Uterus (tissue), 3 donors: ENCODE measurements at regions not wholly inside any gene's neighbourhood (a gene's known extent, or its start where the extent isn't known, plus 50 kb on each side); places are given as distances from the start of the nearest gene placed in this dataset.

Experiments used
- DNase-seq, 2 donors: peaks; one replicate each; pipeline ENCODE4 v3.0.0-alpha.2; 2019 to 2020
- H3K27ac ChIP-seq, 2 donors: fragments of 200-600 bp; sonication (generic); 1 replicate in 1 of 2; 2 replicates in 1 of 2; pipeline ENCODE4 v1.5.1; 2016 to 2018
- H3K27me3 ChIP-seq, 2 donors: fragments of 200-600 bp; sonication (generic); one replicate each; pipeline ENCODE4 v1.5.1; 2018 to 2019; ENCODE audit warnings: control low read depth in 1 of 2
- H3K36me3 ChIP-seq, 2 donors: fragments of 200-600 bp; sonication (generic); one replicate each; pipeline ENCODE4 v1.5.1; 2019; ENCODE audit warnings: control low read depth in 1 of 2
- H3K4me1 ChIP-seq, 2 donors: fragments of 200-600 bp; sonication (generic); one replicate each; pipeline ENCODE4 v1.5.1; 2018 to 2019; ENCODE audit warnings: control low read depth in 1 of 2
- H3K4me3 ChIP-seq, 2 donors: fragments of 200-600 bp; sonication (generic); 1 replicate in 1 of 2; 2 replicates in 1 of 2; pipeline ENCODE4 v1.5.1; 2018 to 2019; ENCODE audit warnings: mild to moderate bottlenecking in 1 of 2
- H3K9me3 ChIP-seq, 2 donors: fragments of 200-600 bp; sonication (generic); one replicate each; pipeline ENCODE4 v1.5.1; 2019; ENCODE audit warnings: control low read depth in 1 of 2
- POLR2A ChIP-seq, 2 donors: fragments of 450-650 bp; IDR thresholded peaks; one replicate each; pipeline ENCODE4 v1.6.1; 2016; ENCODE audit warnings: antibody characterized with exemption in 2 of 2, mild to moderate bottlenecking in 1 of 2, moderate library complexity in 1 of 2
- intact Hi-C: fragments of 100-400 bp; cut with DNase I; formaldehyde crosslinking; loops from one replicate; pipeline ENCODE4 v1.15.1; 2023; ENCODE audit warnings: low total_unique reads
- TF ChIP-seq, protein P1 (sequence below), 4 experiments: fragments of 200-600 bp in 2 of 4; fragments of 450-650 bp in 2 of 4; sonication (generic) in 2 of 4; IDR thresholded peaks; one replicate each; pipeline ENCODE4 v1.5.1; 2016 to 2019; ENCODE audit warnings: antibody characterized with exemption in 4 of 4, mild to moderate bottlenecking in 2 of 4, moderate library complexity in 1 of 4
- donor health status: DM: yes; HTN: yes; CAD: no.

- no peaks in the 10 kb centered on the region for H3K4me1 ChIP-seq
- H3K27me3 ChIP-seq: no peaks in the 10 kb centered on the region
- intact Hi-C loops: no loop called here
- no peak for TF ChIP-seq POLR2A (IDR thresholded peaks at IDR 0.05)
- TF ChIP-seq, protein P1, sequence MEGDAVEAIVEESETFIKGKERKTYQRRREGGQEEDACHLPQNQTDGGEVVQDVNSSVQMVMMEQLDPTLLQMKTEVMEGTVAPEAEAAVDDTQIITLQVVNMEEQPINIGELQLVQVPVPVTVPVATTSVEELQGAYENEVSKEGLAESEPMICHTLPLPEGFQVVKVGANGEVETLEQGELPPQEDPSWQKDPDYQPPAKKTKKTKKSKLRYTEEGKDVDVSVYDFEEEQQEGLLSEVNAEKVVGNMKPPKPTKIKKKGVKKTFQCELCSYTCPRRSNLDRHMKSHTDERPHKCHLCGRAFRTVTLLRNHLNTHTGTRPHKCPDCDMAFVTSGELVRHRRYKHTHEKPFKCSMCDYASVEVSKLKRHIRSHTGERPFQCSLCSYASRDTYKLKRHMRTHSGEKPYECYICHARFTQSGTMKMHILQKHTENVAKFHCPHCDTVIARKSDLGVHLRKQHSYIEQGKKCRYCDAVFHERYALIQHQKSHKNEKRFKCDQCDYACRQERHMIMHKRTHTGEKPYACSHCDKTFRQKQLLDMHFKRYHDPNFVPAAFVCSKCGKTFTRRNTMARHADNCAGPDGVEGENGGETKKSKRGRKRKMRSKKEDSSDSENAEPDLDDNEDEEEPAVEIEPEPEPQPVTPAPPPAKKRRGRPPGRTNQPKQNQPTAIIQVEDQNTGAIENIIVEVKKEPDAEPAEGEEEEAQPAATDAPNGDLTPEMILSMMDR (IDR thresholded peaks at IDR 0.05): no peak
- H3K4me3 ChIP-seq: no peak overlapping the region
- H3K9me3 ChIP-seq: no peaks in the 10 kb centered on the region
- no peak for DNase-seq
- no peak overlapping the region for H3K27ac ChIP-seq
- no peaks in the 10 kb centered on the region for H3K36me3 ChIP-seq
These were observed 196.6 kb upstream of the SLC35G4 start for GRCh38 chr18:11412811-11413210.

DNA sequence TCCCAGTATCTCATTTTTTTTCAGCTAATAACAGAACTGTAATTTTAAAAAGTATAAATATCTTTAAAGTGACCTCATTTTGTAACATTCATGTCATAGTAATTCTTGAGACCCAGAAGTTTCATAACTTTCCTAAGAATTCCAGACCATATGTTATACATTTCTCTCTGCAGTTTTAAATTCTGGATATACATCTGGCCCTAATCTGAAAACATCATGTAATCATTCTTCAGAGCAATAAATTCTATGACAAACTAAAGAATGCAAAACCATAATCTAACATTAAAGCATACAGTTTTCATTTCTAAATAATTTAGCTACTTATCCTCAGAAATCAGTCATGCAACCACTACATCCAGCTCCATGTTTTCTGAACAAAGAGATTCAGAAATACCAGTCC lies 198.3 kb upstream of the SLC35G4 start:
- Histone ChIP-seq H3K27ac (no peak overlapping the region), H3K36me3 (no peaks in the 10 kb centered on the region), H3K4me3 (no peak overlapping the region), H3K9me3 (no peaks in the 10 kb centered on the region), H3K4me1 (no peaks in the 10 kb centered on the region), H3K27me3 (no peaks in the 10 kb centered on the region)
- intact Hi-C loops: no loop called here
- no peak for DNase-seq
- no peak for TF ChIP-seq POLR2A (IDR thresholded peaks at IDR 0.05)
- TF ChIP-seq, protein P1 (IDR thresholded peaks at IDR 0.05): no peak

DNA sequence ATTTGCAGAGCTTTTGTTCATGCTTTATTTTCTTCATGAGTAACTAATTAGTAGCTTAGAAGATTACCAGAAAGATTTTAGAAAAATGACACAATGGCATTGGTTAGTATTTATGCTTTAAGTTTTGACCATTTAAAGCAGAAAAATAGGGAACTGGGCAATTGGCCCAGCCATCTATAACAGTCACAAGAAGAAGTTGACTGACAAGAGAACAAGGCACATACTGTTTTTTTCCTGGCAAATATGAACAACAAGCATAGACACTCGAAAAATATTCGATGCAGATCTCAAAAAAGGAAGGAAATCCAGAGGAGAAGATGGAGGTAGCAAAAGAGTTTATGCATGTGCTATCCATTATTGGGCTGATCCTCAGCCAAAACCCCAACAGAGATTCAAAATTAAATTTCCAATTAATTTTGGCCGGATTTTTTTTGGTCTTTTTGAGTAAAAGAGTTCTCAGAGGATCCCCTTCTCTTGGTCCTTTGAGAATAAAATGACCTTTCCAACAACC lies 200.8 kb upstream of the SLC35G4 start:
- H3K27ac ChIP-seq: no peak overlapping the region
- TF ChIP-seq, protein P1 (IDR thresholded peaks at IDR 0.05): no peak
- TF ChIP-seq POLR2A (IDR thresholded peaks at IDR 0.05): no peak
- H3K4me1 ChIP-seq: no peaks in the 10 kb centered on the region
- intact Hi-C loops: no loop called here
- DNase-seq: no peak
- no peak overlapping the region for H3K4me3 ChIP-seq
- no peaks in the 10 kb centered on the region for H3K9me3 ChIP-seq
- no peaks in the 10 kb centered on the region for H3K36me3 ChIP-seq
- no peaks in the 10 kb centered on the region for H3K27me3 ChIP-seq

DNA sequence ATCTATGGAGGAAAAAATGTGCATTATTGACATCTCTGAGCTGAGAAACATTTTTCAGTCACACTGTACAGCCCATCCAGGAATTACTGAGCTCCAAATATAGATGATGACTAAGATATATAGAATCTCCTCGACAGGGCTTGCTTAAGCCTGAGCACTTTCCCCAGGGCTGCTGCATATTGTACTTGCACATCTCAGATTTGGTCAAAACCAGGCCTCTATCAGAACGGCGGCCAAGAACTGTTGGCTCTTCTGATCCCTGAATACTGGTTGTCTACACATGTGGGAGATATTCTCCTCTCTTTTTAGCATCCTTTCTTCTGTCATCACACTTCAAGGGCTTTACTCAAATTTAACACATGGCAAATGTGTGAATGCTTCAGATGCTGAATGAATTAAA lies 201.5 kb upstream of the SLC35G4 start:
- Histone ChIP-seq H3K27me3 (no peaks in the 10 kb centered on the region), H3K9me3 (no peaks in the 10 kb centered on the region), H3K27ac (no peak overlapping the region), H3K4me1 (no peaks in the 10 kb centered on the region), H3K36me3 (no peaks in the 10 kb centered on the region), H3K4me3 (no peak overlapping the region)
- no peak for TF ChIP-seq POLR2A (IDR thresholded peaks at IDR 0.05)
- TF ChIP-seq, protein P1 (IDR thresholded peaks at IDR 0.05): no peak
- no peak for DNase-seq
- intact Hi-C loops: no loop called here

DNA sequence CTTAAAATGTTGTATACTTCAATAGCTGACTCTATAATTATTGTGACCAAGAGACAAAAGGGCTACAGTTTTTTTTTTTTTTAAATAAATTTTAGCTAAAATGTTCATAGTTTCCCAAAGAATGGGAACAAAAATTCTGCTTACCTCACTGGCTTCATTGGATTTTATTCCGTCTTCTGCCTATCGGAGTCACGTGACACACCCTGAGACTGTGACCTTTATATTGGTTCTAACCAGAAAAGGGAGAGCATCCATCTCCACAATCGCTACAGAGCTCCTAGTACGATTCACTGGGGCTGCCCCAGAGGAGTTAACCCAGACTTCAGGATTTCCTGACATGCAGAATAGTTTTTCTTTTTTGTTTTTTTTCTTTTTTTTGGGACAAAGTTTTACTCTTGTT lies 203.6 kb upstream of the SLC35G4 start:
- Histone ChIP-seq H3K9me3 (no peaks in the 10 kb centered on the region), H3K4me1 (no peaks in the 10 kb centered on the region), H3K36me3 (no peaks in the 10 kb centered on the region), H3K27ac (no peak overlapping the region), H3K27me3 (no peaks in the 10 kb centered on the region), H3K4me3 (no peak overlapping the region)
- no peak for TF ChIP-seq POLR2A (IDR thresholded peaks at IDR 0.05)
- TF ChIP-seq, protein P1 (IDR thresholded peaks at IDR 0.05): no peak
- intact Hi-C loops: no loop called here
- DNase-seq: no peak
